Colon (tissue), 2 donors: ENCODE measurements at regions not wholly inside any gene's neighbourhood (a gene's known extent, or its start where the extent isn't known, plus 50 kb on each side); places are given as distances from the start of the nearest gene placed in this dataset.

Experiments used
- FAIRE-seq: peaks from 2 replicates; lab custom pipeline; 2012; peaks lifted over from hg19 to GRCh38; lab: Jason Lieb, UNC
- donor health status: control.
- donor health status: control.

- no peak for FAIRE-seq
These were observed 572.8 kb downstream of the TLE1 start for GRCh38 chr9:81116340-81117137.

DNA sequence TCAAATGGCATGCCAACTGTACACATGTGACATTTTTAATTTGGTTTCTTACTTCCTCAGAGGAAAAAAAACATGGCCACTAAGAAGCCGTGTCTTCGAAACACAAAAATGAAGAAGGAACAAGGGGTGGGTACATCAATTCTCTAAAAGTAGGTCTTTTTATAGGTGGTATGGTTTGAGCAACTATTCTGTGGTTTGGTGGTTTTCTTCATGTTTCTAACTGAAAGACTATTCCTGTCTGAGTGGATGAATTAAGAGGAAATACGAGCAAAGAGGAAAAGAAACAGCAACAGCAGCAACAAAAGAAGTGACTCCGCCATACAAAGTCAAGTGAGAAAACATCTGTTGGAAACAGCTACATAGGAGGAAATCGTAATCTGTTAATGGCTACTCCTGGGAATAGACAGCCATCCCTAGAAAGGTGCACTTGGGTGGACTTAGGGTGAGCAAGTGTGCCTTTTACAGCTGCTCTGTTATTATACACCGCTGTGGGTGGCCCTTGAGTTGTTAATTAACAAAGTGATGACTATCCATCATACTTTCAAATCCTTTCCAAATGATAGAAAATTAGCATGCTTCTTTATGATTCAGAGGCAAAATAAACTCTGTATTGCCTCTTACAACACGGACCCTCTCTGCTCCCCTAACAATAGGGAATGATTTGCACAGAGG is 575.8 kb downstream of the TLE1 start:
- no peak for FAIRE-seq

DNA sequence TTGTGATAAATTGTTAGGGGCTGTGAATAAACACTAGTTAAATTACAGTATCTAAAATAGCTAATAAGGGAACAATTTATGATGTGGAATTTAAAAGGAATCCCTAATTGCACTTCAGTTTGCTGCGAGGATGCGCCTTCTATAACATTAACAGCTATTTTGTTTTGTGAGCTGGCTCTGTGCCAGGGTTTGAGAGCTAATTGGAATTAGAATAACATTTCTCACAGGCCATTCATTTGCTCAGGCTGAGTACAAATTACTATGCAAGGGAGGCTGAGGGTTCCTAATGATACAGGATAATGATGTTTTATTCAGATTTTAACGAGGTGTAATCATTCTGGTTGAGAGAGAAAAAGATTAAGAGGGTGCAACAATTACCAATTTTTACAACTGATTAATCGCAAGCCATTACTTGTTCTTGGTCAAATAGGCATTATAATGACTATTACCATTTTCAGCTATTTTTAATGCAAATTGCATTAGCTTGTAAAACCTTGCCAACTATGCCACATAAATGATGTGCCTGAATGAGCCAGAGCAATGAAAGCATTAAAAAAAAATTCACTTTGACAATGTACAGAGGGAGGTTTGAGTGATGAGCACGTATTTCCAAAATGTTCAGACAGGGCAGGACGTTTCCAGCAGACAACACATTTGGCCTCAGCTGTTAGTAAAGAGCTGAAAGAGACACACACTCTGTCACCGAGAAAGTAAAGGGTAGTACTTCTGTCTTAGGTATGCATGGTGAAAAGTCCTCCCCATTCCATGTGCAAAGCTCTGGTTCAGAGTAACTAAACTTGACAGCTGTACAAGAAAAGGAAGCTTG is 576.5 kb downstream of the TLE1 start:
- no peak for FAIRE-seq

GRCh38 chr9:81108821-81109220 is 580.5 kb downstream of the TLE1 start:
- FAIRE-seq: no peak

DNA sequence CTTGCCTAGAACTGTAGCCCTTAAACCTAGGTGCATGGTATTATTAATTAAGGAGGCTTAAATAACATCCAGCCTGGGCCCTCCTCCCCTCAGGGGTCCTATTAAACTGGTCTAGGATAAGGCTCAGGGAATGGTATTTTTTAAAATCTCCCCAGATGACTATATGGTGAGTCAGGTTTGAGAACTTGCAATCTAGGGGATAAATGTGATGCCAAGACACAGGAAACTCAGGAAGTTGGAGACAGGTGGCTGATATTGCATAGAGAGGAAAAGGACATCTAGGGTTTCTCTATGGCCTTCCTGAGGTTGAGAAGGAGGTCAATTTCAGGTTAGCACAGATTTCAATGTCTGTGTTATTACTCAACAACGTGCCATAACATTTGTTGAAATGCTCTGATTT is 581.0 kb downstream of the TLE1 start:
- FAIRE-seq: no peak

DNA sequence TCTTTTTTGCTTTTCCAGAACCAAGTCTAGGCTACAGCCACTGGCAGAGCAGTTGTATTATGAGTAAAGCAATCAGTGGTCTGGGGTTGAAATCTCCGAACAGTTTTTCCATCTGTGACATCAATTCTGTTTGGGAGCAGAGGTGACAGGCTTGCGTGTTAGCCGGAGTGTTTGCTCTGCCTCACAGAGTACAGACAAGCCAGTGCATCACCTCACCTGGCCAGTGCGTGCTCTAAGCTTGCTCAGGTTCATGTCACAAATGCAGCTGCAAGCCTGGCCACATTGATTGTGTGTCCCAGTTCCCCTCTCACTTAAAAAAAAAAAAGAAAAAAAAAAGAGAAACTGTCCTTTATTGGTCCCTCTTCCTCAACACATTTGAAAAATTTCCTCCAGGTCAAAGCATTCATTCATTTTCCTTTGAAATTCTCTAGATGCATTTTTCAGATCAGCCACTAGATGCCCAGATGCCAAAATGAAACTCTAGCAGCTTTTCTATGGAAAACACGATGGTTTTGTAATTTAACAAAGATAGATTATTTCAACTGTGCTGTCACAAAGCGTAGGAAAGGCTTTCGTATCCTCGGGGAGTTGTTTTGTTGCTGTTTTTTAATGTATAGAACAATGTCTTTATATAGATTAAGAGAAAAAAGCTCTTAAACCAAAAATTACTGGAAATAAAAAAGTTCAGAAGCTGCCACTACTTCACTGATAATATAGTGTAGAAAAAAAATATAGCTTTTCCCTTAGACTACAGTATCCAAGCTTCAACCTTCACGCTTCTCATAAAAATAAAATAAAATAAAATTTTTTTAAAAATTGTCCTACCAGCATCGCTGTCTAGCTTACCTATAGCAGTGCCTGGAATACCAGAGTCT is 585.5 kb downstream of the TLE1 start:
- FAIRE-seq: no peak

DNA sequence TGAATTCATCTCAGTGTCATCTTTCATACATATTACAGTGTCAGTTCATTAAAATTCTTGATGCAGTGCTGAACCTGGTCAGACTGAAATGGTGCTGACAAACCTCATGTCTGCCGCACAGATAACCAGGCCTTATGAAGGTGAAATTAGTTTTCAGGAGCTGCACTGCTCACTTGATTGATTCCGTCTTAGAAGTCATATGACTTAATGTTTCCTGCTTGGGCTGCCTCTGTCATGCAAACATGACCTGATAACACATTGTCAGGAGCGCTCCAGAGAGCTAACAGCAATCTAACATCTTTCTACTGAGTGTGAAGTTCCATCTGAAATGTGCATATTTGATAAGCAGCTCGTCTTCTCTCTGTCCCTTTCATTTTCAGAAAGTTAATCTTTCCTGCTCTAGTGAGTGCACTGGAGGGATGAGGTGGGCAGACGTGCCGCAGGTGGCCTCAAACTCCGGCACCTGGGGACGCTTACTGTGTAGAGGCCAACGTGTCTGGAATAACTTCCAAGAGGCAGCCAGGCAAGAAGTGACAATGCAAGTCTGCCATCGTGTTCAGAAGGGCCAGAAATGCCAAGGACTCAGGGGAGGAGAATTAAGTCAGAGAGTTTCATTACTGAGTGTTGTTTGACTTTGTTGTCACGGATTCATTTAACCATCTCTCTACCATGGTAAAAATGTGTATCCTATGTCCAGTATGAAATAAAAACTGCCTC is 592.1 kb downstream of the TLE1 start:
- no peak for FAIRE-seq

- FAIRE-seq: no peak
These were observed 592.7 kb downstream of the TLE1 start for GRCh38 chr9:81096625-81097024.

- FAIRE-seq: no peak
These were observed 597.3 kb downstream of the TLE1 start for GRCh38 chr9:81092057-81092456.

DNA sequence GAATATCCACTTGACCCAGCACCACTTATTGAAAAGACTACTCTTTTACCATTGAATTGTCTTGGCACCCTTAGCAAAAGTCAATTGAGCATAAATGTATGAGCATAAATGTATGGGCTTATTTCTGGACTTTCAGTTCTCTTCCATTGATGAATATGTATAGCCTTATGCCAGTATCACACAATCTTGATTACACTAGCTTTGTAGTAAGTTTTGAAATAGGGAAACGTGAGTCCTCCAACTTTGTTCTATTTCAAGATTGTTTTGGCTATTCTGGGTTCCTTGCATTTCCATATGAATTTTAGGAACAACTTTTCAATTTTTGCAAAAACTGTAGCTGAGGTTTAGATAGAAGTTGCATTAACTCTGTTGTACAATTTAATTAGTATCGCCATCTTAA is 601.0 kb downstream of the TLE1 start:
- no peak for FAIRE-seq

DNA sequence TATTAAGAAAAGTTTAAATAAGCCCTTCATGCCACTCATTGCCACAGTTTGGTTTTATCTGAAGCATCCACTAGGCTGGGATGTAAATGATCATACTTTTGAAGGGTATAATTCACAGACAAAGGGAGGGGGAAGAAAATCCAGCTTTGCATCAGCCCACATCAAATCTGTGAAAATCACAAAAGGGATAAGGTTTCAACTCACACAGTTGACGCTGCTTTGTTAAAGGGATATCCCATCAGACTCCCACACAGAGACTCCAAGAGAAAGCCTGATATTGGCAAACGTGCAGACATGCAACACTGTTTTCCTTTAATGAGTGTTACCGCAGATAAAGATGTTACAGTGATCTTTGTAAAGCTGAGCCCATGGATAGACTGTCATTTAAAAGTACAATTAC is 602.9 kb downstream of the TLE1 start:
- no peak for FAIRE-seq

DNA sequence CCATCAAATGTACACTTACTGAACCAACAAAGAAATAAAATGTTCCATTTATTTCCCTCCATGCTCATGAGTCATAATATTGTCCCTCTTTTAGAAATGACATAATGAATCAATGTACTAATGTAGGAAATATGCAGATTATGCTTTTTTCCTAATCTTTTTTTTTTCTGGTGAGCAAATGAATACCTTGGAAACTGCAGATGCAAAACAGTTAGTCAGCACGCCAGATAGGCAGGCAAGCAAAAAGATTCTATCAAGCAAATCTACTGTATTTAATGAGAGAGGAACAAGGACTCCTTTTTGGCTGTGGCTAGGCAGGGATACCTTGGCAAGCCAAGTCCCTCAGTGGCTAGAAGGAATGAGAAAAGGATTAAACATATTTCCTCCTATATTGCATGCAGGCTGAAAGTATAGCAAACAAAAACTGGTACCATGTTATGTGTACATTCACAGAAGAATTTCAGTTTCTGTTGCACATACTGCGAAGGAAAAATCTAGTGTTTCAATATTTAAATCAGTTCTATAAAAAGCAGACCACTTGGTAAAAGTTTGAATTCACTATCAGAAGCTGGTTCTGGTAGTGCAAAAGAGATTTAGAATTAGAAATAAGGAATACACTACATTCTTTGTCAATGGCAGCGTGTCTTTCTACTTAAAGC is 605.4 kb downstream of the TLE1 start:
- no peak for FAIRE-seq

DNA sequence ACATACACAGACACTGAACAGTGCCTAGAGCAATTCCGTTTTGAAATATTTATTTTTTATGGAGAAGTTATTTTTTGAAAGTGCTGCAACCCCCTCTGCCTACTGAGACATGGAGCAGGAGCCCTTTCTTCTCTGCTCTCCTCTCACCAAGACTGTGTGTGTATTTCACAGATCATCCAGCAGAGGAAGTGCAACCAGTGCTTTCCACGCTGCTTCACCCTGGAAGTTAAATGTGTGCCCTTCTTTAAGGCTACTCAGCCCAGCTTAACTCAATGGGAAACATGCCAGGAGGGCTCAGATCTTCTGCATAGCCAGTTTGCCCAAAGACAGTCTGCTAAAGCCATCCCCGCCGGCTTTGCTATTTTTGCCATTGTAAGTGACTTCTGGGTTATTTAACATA is 606.3 kb downstream of the TLE1 start:
- FAIRE-seq: no peak

- no peak for FAIRE-seq
These were observed 607.1 kb downstream of the TLE1 start for GRCh38 chr9:81082221-81082620.

- FAIRE-seq: no peak
These were observed 608.4 kb downstream of the TLE1 start for GRCh38 chr9:81080900-81081299.

GRCh38 chr9:81080185-81080584 is 609.2 kb downstream of the TLE1 start:
- FAIRE-seq: no peak

- FAIRE-seq: no peak
These were observed 610.3 kb downstream of the TLE1 start for GRCh38 chr9:81079055-81079454.

GRCh38 chr9:81078555-81078954 is 610.8 kb downstream of the TLE1 start:
- FAIRE-seq: no peak

- no peak for FAIRE-seq
These were observed 611.8 kb downstream of the TLE1 start for GRCh38 chr9:81077572-81077971.

DNA sequence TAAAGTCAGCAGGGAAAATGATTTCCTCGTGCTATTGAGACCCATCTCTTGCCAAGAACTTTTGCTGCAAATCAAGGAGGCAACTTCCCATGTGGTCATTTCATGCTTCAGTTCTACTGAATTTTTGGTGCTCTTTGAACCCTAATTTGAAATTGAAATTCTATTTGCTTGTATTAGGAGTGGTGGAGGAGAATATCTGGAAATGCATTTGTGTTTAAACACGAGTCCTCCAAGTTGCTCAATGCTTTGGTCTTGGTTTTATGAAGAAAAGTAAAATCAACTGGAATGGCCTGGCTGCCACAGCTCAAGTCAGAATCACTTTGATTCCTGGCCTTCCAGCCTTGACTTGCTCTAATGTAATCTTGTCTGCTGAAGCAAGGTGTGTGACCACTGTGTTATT is 613.2 kb downstream of the TLE1 start:
- FAIRE-seq: no peak

DNA sequence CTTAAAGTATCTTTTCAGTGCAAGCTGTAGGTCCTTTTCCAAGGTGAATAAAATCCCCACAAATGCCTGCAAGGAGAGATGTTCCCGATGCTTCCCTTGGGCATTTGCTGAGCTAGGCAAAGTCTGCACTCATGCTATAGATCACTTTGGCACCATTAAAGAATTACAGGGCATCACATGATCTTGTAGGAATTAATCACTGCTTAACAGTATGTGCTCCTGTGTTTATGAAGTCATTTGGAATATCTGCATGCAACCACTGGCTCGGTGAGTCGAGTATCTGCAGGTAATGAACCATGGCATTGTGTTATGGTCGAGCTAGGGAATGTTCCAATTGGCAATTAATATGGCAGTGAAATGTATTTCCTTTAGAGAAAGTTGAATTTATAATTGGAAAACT is 615.1 kb downstream of the TLE1 start:
- FAIRE-seq: no peak
